Vagina (tissue), 2 donors: ENCODE measurements at regions not wholly inside any gene's neighbourhood (a gene's known extent, or its start where the extent isn't known, plus 50 kb on each side); places are given as distances from the start of the nearest gene placed in this dataset.
"Not testable (repeated sequence)": the region's sequence is repeated elsewhere in the genome, so short reads cannot be mapped to it uniquely, and the experiment has no call there.

Experiments used
- DNase-seq, 2 donors: peaks; one replicate each; pipeline ENCODE4 v3.0.0-alpha.2; 2017; ENCODE audit errors: extremely low spot score in 2 of 2
- H3K27ac ChIP-seq: fragments of 200-600 bp; sonication (generic); one replicate; pipeline ENCODE4 v1.5.1; 2019
- H3K27me3 ChIP-seq: fragments of 200-600 bp; sonication (generic); one replicate; pipeline ENCODE4 v1.5.1; 2019
- H3K36me3 ChIP-seq, 2 donors: fragments of 200-600 bp; sonication (generic); one replicate each; pipeline ENCODE4 v1.5.1; 2017 to 2019
- H3K4me1 ChIP-seq: fragments of 200-600 bp; sonication (generic); one replicate; pipeline ENCODE4 v1.5.1; 2019
- H3K4me3 ChIP-seq, 2 donors: fragments of 200-600 bp; sonication (generic); 1 replicate in 1 of 2; 2 replicates in 1 of 2; pipeline ENCODE4 v1.5.1; 2016 to 2019
- H3K9me3 ChIP-seq: fragments of 200-600 bp; sonication (generic); one replicate; pipeline ENCODE4 v1.5.1; 2019
- CTCF ChIP-seq, 3 experiments: fragments of 450-650 bp in 2 of 3; fragments of 200-600 bp in 1 of 3; sonication (generic) in 1 of 3; IDR thresholded peaks; one replicate each; pipeline ENCODE4 v1.5.1; 2017 to 2019; ENCODE audit warnings: antibody characterized with exemption in 3 of 3, mild to moderate bottlenecking in 2 of 3, moderate library complexity in 2 of 3
- POLR2A ChIP-seq, 2 donors: fragments of 450-650 bp; IDR thresholded peaks; one replicate each; pipeline ENCODE4 v1.6.1; 2017; ENCODE audit warnings: antibody characterized with exemption in 2 of 2, mild to moderate bottlenecking in 2 of 2, moderate library complexity in 2 of 2
- POLR2AphosphoS5 ChIP-seq, 2 donors: sonication (generic); formaldehyde crosslinking; IDR thresholded peaks; one replicate each; pipeline ENCODE4 v1.9.0; 2017; ENCODE audit warnings: antibody characterized with exemption in 2 of 2, mild to moderate bottlenecking in 2 of 2, low read depth in 1 of 2; ENCODE audit not compliant: insufficient read depth in 1 of 2
- intact Hi-C: fragments of 100-400 bp; cut with DNase I; formaldehyde crosslinking; loops from one replicate; pipeline ENCODE4 v1.15.1; 2023

- no peak overlapping the region for H3K4me3 ChIP-seq
- no peak overlapping the region for H3K27ac ChIP-seq
- no peak for DNase-seq
- intact Hi-C loops = no loop called here
- H3K36me3 ChIP-seq = no peaks in the 10 kb centered on the region
- no peaks in the 10 kb centered on the region for H3K27me3 ChIP-seq
- no peaks in the 10 kb centered on the region for H3K9me3 ChIP-seq
- no peak for TF ChIP-seq CTCF (IDR thresholded peaks at IDR 0.05)
- TF ChIP-seq POLR2A (IDR thresholded peaks at IDR 0.05) = no peak
- TF ChIP-seq POLR2AphosphoS5 (IDR thresholded peaks at IDR 0.05; ENCODE audit: insufficient read depth in 1 of 2, low read depth in 1 of 2) = no peak
- no peaks in the 10 kb centered on the region for H3K4me1 ChIP-seq
Measured at GRCh38 chr3:154657218-154657617, 227.2 kb upstream of the GPR149 start.

DNA sequence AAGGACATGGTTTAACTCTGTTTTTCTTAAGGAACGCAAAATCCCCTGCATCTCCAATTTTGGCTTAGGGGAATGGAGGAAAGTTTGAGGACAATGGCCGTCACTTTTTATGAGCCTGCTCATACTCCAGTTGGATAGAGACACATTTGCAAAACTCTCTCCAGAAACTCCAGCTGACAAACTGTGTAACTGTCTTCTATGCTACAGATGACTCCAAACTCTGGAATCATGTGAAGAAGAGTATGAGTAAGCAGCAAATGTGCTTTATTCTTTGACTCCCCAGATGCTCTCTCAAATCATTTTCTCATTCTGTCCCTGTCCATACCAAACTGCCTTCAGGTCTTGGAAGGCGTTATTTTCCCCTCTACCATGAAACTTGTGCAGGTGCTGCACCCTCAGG, 226.5 kb upstream of the GPR149 start:
- H3K4me1 ChIP-seq = no peaks in the 10 kb centered on the region
- H3K4me3 ChIP-seq = no peak overlapping the region
- no peak for DNase-seq
- H3K27ac ChIP-seq = no peak overlapping the region
- H3K27me3 ChIP-seq = no peaks in the 10 kb centered on the region
- H3K9me3 ChIP-seq = no peaks in the 10 kb centered on the region
- no peaks in the 10 kb centered on the region for H3K36me3 ChIP-seq
- intact Hi-C loops = no loop called here
- TF ChIP-seq POLR2A (IDR thresholded peaks at IDR 0.05) (no peak), POLR2AphosphoS5 (IDR thresholded peaks at IDR 0.05; ENCODE audit: insufficient read depth in 1 of 2, low read depth in 1 of 2) (no peak), CTCF (IDR thresholded peaks at IDR 0.05) (no peak)

DNA sequence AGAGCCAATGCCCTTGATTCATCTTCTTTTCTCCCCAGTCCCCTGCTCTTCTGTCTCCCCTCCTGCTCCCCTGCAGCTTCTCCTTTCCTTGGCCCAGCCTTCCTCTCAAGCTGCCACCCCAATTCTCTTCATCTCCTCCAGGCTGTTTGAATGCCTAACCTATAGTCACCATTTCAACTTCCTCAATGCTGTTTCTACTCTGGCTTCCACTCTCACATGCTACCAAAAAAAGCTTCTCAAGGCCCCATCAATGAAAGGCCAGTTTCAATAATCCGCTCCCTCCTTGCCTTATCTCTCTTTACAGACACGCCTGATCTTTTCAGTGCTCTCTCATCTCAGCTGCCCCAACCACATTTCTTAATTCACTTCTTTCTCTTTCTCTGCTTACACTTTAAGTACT, 212.2 kb upstream of the GPR149 start:
- Histone ChIP-seq H3K4me3 (no peak overlapping the region), H3K9me3 (no peaks in the 10 kb centered on the region), H3K36me3 (no peaks in the 10 kb centered on the region), H3K27ac (no peak overlapping the region), H3K4me1 (no peaks in the 10 kb centered on the region), H3K27me3 (no peaks in the 10 kb centered on the region)
- no peak for TF ChIP-seq POLR2A (IDR thresholded peaks at IDR 0.05)
- TF ChIP-seq POLR2AphosphoS5 (IDR thresholded peaks at IDR 0.05; ENCODE audit: insufficient read depth in 1 of 2, low read depth in 1 of 2) = no peak
- TF ChIP-seq CTCF (IDR thresholded peaks at IDR 0.05) = no peak
- intact Hi-C loops = no loop called here
- DNase-seq = no peak

- Histone ChIP-seq H3K4me1 (no peaks in the 10 kb centered on the region), H3K4me3 (no peak overlapping the region), H3K9me3 (no peaks in the 10 kb centered on the region), H3K36me3 (no peaks in the 10 kb centered on the region), H3K27ac (no peak overlapping the region), H3K27me3 (no peaks in the 10 kb centered on the region)
- intact Hi-C loops = no loop called here
- TF ChIP-seq POLR2A (IDR thresholded peaks at IDR 0.05) = no peak
- TF ChIP-seq CTCF (IDR thresholded peaks at IDR 0.05) = no peak
- TF ChIP-seq POLR2AphosphoS5 (IDR thresholded peaks at IDR 0.05; ENCODE audit: insufficient read depth in 1 of 2, low read depth in 1 of 2) = no peak
- DNase-seq = no peak
Measured at GRCh38 chr3:154625756-154626155, 195.8 kb upstream of the GPR149 start.

- H3K27ac ChIP-seq, H3K27me3 ChIP-seq, H3K4me1 ChIP-seq, H3K9me3 ChIP-seq, H3K4me3 ChIP-seq, intact Hi-C loops, H3K36me3 ChIP-seq, DNase-seq: not testable (repeated sequence)
Measured at GRCh38 chr3:154619621-154620020, 189.6 kb upstream of the GPR149 start.

- no peak overlapping the region for H3K4me3 ChIP-seq
- H3K27me3 ChIP-seq = no peaks in the 10 kb centered on the region
- no peaks in the 10 kb centered on the region for H3K36me3 ChIP-seq
- no peaks in the 10 kb centered on the region for H3K4me1 ChIP-seq
- DNase-seq = no peak
- no peak overlapping the region for H3K27ac ChIP-seq
- no peaks in the 10 kb centered on the region for H3K9me3 ChIP-seq
- no peak for TF ChIP-seq CTCF (IDR thresholded peaks at IDR 0.05)
- TF ChIP-seq POLR2A (IDR thresholded peaks at IDR 0.05) = no peak
- TF ChIP-seq POLR2AphosphoS5 (IDR thresholded peaks at IDR 0.05; ENCODE audit: insufficient read depth in 1 of 2, low read depth in 1 of 2) = no peak
- intact Hi-C loops = no loop called here
Measured at GRCh38 chr3:154616298-154616697, 186.3 kb upstream of the GPR149 start.
